Skeletal muscle tissue (tissue), 3 donors: ENCODE measurements at regions not wholly inside any gene's neighbourhood (a gene's known extent, or its start where the extent isn't known, plus 50 kb on each side); places are given as distances from the start of the nearest gene placed in this dataset.
"Not testable (repeated sequence)": the region's sequence is repeated elsewhere in the genome, so short reads cannot be mapped to it uniquely, and the experiment has no call there.

ENCODE experiments used
- H3K27ac ChIP-seq: one replicate; pipeline ENCODE4 v1.7.0; 2013; ENCODE audit warnings: mild to moderate bottlenecking, low read depth, low read length, inconsistent platforms
- H3K27me3 ChIP-seq, 3 donors: one replicate each; pipeline ENCODE4 v1.7.0; 2013; ENCODE audit warnings: low read length in 3 of 3; ENCODE audit not compliant: control insufficient read depth in 3 of 3, insufficient read depth in 3 of 3
- H3K36me3 ChIP-seq, 3 donors: one replicate each; pipeline ENCODE4 v1.7.0; 2013; ENCODE audit warnings: low read length in 3 of 3; ENCODE audit not compliant: control insufficient read depth in 3 of 3, insufficient read depth in 3 of 3
- H3K4me1 ChIP-seq, 3 donors: one replicate each; pipeline ENCODE4 v1.7.0; 2013; ENCODE audit warnings: low read length in 3 of 3, mild to moderate bottlenecking in 3 of 3; ENCODE audit not compliant: control insufficient read depth in 3 of 3, insufficient read depth in 3 of 3
- H3K4me3 ChIP-seq, 3 donors: one replicate each; pipeline ENCODE4 v1.7.0; 2013; ENCODE audit warnings: low read length in 3 of 3
- H3K9ac ChIP-seq, 3 donors: one replicate each; pipeline ENCODE4 v1.7.0; 2013; ENCODE audit warnings: low read length in 3 of 3, mild to moderate bottlenecking in 3 of 3, moderate library complexity in 2 of 3, low read depth in 1 of 3
- H3K9me3 ChIP-seq, 3 donors: one replicate each; pipeline ENCODE4 v1.7.0; 2013; ENCODE audit warnings: low read length in 3 of 3; ENCODE audit not compliant: control insufficient read depth in 3 of 3
- donor health status: Osteomylitis.

GRCh38 chr15:69613182-69613581, 160.6 kb downstream of the RPLP1 start:
- Histone ChIP-seq H3K27me3 (no peaks in the 10 kb centered on the region), H3K9me3 (no peaks in the 10 kb centered on the region), H3K36me3 (no peaks in the 10 kb centered on the region), H3K27ac (no peak overlapping the region), H3K4me3 (no peak overlapping the region), H3K9ac (no peak overlapping the region), H3K4me1 (peaks cover 4 to 6% (median 5%) of the 10 kb centered on the region in 3 donors)

GRCh38 chr15:69613988-69614387, 161.4 kb downstream of the RPLP1 start:
- Histone ChIP-seq H3K27me3 (no peaks in the 10 kb centered on the region), H3K27ac (no peak overlapping the region), H3K9me3 (no peaks in the 10 kb centered on the region), H3K4me3 (no peak overlapping the region), H3K4me1 (peaks cover 4 to 6% (median 5%) of the 10 kb centered on the region in 3 donors), H3K9ac (no peak overlapping the region), H3K36me3 (no peaks in the 10 kb centered on the region)

- H3K27ac ChIP-seq: no peak overlapping the region
- H3K9me3 ChIP-seq: no peaks in the 10 kb centered on the region
- H3K4me1 ChIP-seq: no peaks in the 10 kb centered on the region
- H3K36me3 ChIP-seq: no peaks in the 10 kb centered on the region
- no peak overlapping the region for H3K4me3 ChIP-seq
- H3K27me3 ChIP-seq: no peaks in the 10 kb centered on the region
- no peak overlapping the region for H3K9ac ChIP-seq
These were observed 163.1 kb downstream of the RPLP1 start for GRCh38 chr15:69615736-69616135.

- H3K36me3 ChIP-seq: no peaks in the 10 kb centered on the region
- no peak overlapping the region for H3K4me3 ChIP-seq
- H3K9ac ChIP-seq: no peak overlapping the region
- H3K27me3 ChIP-seq: no peaks in the 10 kb centered on the region
- H3K4me1 ChIP-seq: no peaks in the 10 kb centered on the region
- H3K9me3 ChIP-seq: no peaks in the 10 kb centered on the region
- no peak overlapping the region for H3K27ac ChIP-seq
These were observed 163.9 kb downstream of the RPLP1 start for GRCh38 chr15:69616558-69616957.

GRCh38 chr15:69617144-69617543, 164.5 kb downstream of the RPLP1 start:
- not testable (repeated sequence) for H3K9me3 ChIP-seq, H3K9ac ChIP-seq, H3K36me3 ChIP-seq, H3K4me3 ChIP-seq, H3K27ac ChIP-seq, H3K4me1 ChIP-seq, H3K27me3 ChIP-seq

- Histone ChIP-seq H3K27ac (no peak overlapping the region), H3K4me1 (peaks cover 0 to 3% (median 0%) of the 10 kb centered on the region in 3 donors), H3K36me3 (no peaks in the 10 kb centered on the region), H3K9me3 (no peaks in the 10 kb centered on the region), H3K9ac (no peak overlapping the region), H3K27me3 (peaks cover 0 to 7% (median 0%) of the 10 kb centered on the region in 3 donors), H3K4me3 (no peak overlapping the region)
These were observed 171.0 kb downstream of the RPLP1 start for GRCh38 chr15:69623392-69624154.

GRCh38 chr15:69624155-69624520, 171.5 kb downstream of the RPLP1 start:
- Histone ChIP-seq H3K9me3 (no peaks in the 10 kb centered on the region), H3K27me3 (peaks cover 0 to 7% (median 0%) of the 10 kb centered on the region in 3 donors), H3K27ac (no peak overlapping the region), H3K36me3 (no peaks in the 10 kb centered on the region), H3K9ac (no peak overlapping the region), H3K4me3 (no peak overlapping the region), H3K4me1 (peaks cover 0 to 3% (median 0%) of the 10 kb centered on the region in 3 donors)

- Histone ChIP-seq H3K4me1 (peaks cover 0 to 3% (median 0%) of the 10 kb centered on the region in 3 donors), H3K36me3 (no peaks in the 10 kb centered on the region), H3K9ac (no peak overlapping the region), H3K4me3 (no peak overlapping the region), H3K9me3 (no peaks in the 10 kb centered on the region), H3K27me3 (peaks cover 0 to 7% (median 0%) of the 10 kb centered on the region in 3 donors), H3K27ac (no peak overlapping the region)
These were observed 172.2 kb downstream of the RPLP1 start for GRCh38 chr15:69624816-69625215.

- H3K27me3 ChIP-seq: peaks cover 0 to 7% (median 0%) of the 10 kb centered on the region in 3 donors
- H3K27ac ChIP-seq: no peak overlapping the region
These were observed 172.7 kb downstream of the RPLP1 start for GRCh38 chr15:69625328-69625727.

GRCh38 chr15:69626095-69627066, 173.8 kb downstream of the RPLP1 start:
- H3K27me3 ChIP-seq: peaks cover 0 to 13% (median 8%) of the 10 kb centered on the region in 3 donors
- H3K4me1 ChIP-seq: peaks cover 0 to 3% (median 0%) of the 10 kb centered on the region in 3 donors
- H3K4me3 ChIP-seq: no peak overlapping the region
- H3K9ac ChIP-seq: no peak overlapping the region
- no peak overlapping the region for H3K27ac ChIP-seq
- no peaks in the 10 kb centered on the region for H3K9me3 ChIP-seq
- no peaks in the 10 kb centered on the region for H3K36me3 ChIP-seq

More at GRCh38 chr15:69625328-69625727, 172.7 kb downstream of the RPLP1 start:
- H3K9ac ChIP-seq: no peak overlapping the region
- H3K4me3 ChIP-seq: no peak overlapping the region
- H3K36me3 ChIP-seq: no peaks in the 10 kb centered on the region
- no peaks in the 10 kb centered on the region for H3K9me3 ChIP-seq
- peaks cover 0 to 3% (median 0%) of the 10 kb centered on the region in 3 donors for H3K4me1 ChIP-seq
